ENCODE measurements at regions not wholly inside any gene's neighbourhood (a gene's known extent, or its start where the extent isn't known, plus 50 kb on each side); places are given as distances from the start of the nearest gene placed in this dataset.

DNA sequence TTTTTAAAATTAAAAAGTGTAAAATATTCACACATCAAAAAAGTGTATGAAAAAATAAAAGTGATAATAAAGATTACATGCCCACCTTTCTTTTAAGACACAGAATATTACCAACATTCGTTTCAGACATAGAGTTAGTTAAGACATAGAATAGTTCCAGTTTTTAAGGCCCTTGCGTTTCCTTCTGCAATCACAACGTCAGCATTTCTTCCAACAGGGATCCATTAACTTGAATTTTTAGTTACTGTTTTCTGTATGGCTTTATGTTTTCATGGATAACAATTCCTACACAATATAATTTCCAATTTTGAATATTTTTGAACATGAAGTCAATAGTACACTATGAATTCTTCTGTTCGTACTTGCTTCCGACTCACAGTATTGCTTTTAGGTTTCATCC, 170.8 kb upstream of the C11orf87 start:
- Histone ChIP-seq H3K36me3 (ENCODE audit: control insufficient read depth, insufficient read depth, low read length) (no peaks in the 10 kb centered on the region), H3K27me3 (ENCODE audit: control insufficient read depth, insufficient read depth, low read length) (no peaks in the 10 kb centered on the region), H3K4me3 (ENCODE audit: low read depth, low read length) (no peak overlapping the region)
- POLR2A ChIA-PET = no interaction called here
- DNase-seq (ENCODE audit: low read depth) = no peak
- CTCF ChIA-PET = no interaction called here
- TF ChIP-seq, protein P1, sequence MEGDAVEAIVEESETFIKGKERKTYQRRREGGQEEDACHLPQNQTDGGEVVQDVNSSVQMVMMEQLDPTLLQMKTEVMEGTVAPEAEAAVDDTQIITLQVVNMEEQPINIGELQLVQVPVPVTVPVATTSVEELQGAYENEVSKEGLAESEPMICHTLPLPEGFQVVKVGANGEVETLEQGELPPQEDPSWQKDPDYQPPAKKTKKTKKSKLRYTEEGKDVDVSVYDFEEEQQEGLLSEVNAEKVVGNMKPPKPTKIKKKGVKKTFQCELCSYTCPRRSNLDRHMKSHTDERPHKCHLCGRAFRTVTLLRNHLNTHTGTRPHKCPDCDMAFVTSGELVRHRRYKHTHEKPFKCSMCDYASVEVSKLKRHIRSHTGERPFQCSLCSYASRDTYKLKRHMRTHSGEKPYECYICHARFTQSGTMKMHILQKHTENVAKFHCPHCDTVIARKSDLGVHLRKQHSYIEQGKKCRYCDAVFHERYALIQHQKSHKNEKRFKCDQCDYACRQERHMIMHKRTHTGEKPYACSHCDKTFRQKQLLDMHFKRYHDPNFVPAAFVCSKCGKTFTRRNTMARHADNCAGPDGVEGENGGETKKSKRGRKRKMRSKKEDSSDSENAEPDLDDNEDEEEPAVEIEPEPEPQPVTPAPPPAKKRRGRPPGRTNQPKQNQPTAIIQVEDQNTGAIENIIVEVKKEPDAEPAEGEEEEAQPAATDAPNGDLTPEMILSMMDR (IDR thresholded peaks at IDR 0.05; ENCODE audit: insufficient read depth, low read depth, low read length) = no peak

DNA sequence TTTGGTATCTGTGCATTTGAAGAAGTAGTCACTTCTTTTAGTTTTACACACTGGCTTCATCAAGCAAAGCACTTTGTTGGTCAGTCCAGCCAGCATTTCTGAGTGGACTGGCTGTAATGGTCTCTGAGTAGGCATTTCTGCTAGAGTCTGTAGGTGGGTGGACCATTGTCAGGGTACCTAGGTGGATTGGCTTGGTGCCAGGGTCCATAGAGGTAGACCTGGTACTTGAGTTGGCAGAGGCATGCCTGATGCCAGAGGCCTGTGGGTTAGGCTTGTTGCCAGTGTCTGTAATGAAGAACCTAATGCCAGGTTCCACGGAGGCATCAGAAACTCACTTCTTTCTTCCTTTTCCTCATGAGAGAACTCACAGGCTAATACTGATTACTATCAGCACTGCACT, 157.9 kb upstream of the C11orf87 start:
- POLR2A ChIA-PET = no interaction called here

DNA sequence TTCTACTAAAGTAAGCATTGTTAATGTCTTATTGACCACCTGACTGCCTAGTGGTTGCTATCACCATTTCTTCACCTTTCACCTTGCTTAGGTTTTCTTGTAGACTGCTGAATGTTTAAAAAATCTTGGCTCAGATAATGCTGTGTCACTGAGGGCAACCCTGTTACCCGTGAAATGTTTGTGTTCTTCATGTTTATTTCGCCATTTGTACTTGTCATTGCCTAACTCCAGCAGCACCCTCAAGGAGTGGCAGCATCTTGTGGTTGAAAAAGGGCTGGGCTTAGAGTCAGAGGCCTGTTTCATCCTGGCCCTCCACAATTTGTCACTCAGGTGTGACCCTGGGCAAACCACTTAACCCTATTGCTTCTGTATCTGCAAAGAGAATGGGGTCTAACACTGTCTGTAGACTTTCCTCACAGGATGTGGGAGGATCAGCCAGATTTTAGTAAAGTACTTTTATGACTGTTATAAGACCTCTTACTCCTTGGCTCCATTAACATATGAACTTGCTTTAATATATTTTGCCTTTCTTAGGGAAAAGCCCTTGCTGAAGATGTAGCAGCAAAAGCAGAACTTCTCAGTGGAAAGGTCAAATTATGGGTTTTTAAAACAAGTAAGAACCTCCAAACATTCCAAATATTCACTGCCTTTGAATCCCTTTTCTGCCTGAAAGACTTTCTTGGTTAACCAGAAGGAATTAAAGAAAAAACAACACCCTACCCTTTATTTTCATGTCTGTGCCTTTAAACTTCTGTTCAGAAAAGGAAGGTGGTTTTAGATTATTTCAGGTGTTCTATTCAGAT, 154.5 kb upstream of the C11orf87 start:
- POLR2A ChIA-PET = no interaction called here
- Histone ChIP-seq H3K27me3 (ENCODE audit: control insufficient read depth, insufficient read depth, low read length) (no peaks in the 10 kb centered on the region), H3K36me3 (ENCODE audit: control insufficient read depth, insufficient read depth, low read length) (no peaks in the 10 kb centered on the region), H3K4me3 (ENCODE audit: low read depth, low read length) (no peak overlapping the region)
- CTCF ChIA-PET = no interaction called here
- no peak for DNase-seq (ENCODE audit: low read depth)
- TF ChIP-seq, protein P1 (IDR thresholded peaks at IDR 0.05; ENCODE audit: insufficient read depth, low read depth, low read length) = no peak

More for the DNA sequence above, 157.9 kb upstream of the C11orf87 start:
- no peak overlapping the region for H3K4me3 ChIP-seq (ENCODE audit: low read depth, low read length)
- TF ChIP-seq, protein P1 (IDR thresholded peaks at IDR 0.05; ENCODE audit: insufficient read depth, low read depth, low read length) = no peak
- no peak for DNase-seq (ENCODE audit: low read depth)
- H3K36me3 ChIP-seq (ENCODE audit: control insufficient read depth, insufficient read depth, low read length) = no peaks in the 10 kb centered on the region
- CTCF ChIA-PET = interaction anchor here (1.2 kb wide), 1 partner anchor 9 kb away, joined by 3 read pairs; no protein-coding TSS in a partner anchor
- H3K27me3 ChIP-seq (ENCODE audit: control insufficient read depth, insufficient read depth, low read length) = no peaks in the 10 kb centered on the region

DNA sequence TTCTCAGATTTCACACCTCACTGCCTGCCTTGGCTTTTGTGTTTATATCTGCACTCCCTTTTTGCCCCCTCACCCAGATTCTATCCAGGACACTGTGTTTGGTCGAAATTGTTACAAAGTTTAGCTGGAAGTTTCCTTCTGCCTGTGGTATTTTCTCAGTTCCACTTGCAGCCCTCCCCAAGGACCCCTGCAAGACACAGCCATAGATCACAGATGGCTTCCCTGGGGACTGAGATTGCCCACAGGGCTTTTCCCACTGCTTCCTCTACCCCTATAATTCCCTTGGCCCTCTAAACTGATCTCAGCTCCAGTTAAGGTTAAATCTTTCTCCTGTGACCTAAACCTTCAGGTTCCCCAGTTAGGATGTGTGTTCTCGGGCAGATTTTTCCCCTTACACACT, 146.1 kb upstream of the C11orf87 start:
- Histone ChIP-seq H3K4me3 (ENCODE audit: low read depth, low read length) (no peak overlapping the region), H3K36me3 (ENCODE audit: control insufficient read depth, insufficient read depth, low read length) (no peaks in the 10 kb centered on the region), H3K27me3 (ENCODE audit: control insufficient read depth, insufficient read depth, low read length) (no peaks in the 10 kb centered on the region)
- CTCF ChIA-PET = no interaction called here
- POLR2A ChIA-PET = no interaction called here
- DNase-seq (ENCODE audit: low read depth) = no peak
- TF ChIP-seq, protein P1 (IDR thresholded peaks at IDR 0.05; ENCODE audit: insufficient read depth, low read depth, low read length) = no peak

DNA sequence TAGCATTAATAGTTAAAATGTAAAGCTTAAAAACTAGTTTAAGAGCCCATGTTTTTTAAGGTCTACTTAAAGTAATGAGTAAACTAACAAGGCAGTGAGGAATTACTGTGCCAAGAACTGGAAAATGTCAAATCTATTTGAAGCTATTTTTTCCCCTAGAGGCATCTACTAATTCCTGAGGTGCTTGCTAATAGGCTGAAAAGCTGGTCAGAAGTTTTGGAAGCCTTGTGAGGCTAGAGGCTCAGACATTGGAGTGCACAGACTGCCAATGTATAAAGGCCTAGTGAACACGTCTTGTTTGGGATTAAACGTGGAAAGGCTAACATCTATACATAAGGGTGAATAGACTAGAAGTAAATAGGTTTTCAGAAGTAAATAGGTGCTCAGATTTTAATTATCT, 136.5 kb upstream of the C11orf87 start:
- TF ChIP-seq, protein P1 (IDR thresholded peaks at IDR 0.05; ENCODE audit: insufficient read depth, low read depth, low read length) = no peak
- Histone ChIP-seq H3K4me3 (ENCODE audit: low read depth, low read length) (no peak overlapping the region), H3K36me3 (ENCODE audit: control insufficient read depth, insufficient read depth, low read length) (no peaks in the 10 kb centered on the region), H3K27me3 (ENCODE audit: control insufficient read depth, insufficient read depth, low read length) (no peaks in the 10 kb centered on the region)
- POLR2A ChIA-PET = no interaction called here
- DNase-seq (ENCODE audit: low read depth) = no peak
- CTCF ChIA-PET = no interaction called here

Data from BJ (cell line).